ENCODE measurements at regions not wholly inside any gene's neighbourhood (a gene's known extent, or its start where the extent isn't known, plus 50 kb on each side); places are given as distances from the start of the nearest gene placed in this dataset.
"Not testable (repeated sequence)": the region's sequence is repeated elsewhere in the genome, so short reads cannot be mapped to it uniquely, and the experiment has no call there.

DNA sequence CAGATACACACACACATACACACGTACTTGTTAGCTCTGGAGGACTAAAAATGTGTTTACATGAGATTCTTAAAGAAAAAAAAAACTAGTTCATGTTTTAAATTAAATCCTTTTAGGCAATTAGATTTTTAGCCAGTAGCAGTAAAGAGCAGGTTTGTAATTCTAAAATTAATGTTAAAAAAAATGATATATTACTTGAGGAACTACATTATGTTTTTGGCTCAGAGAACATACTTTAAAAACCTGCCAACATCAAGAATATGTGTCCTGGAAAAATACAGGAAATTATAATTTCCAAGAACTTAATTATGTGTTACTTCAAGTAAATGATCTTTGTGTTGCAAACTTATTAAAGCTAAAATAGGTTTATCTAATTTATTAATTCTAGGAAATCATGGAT, 594.3 kb upstream of the PCDH7 start:
- Histone ChIP-seq H3K27ac (no peak overlapping the region), H3K4me1 (no peaks in the 10 kb centered on the region), H3K4me3 (no peak overlapping the region), H3K36me3 (no peaks in the 10 kb centered on the region), H3K27me3 (no peaks in the 10 kb centered on the region), H3K9me3 (no peaks in the 10 kb centered on the region)
- intact Hi-C loops (cut with DNase I) = no loop called here
- DNase-seq (ENCODE audit: extremely low spot score in 2 of 2) = no peak
- TF ChIP-seq, protein P1, sequence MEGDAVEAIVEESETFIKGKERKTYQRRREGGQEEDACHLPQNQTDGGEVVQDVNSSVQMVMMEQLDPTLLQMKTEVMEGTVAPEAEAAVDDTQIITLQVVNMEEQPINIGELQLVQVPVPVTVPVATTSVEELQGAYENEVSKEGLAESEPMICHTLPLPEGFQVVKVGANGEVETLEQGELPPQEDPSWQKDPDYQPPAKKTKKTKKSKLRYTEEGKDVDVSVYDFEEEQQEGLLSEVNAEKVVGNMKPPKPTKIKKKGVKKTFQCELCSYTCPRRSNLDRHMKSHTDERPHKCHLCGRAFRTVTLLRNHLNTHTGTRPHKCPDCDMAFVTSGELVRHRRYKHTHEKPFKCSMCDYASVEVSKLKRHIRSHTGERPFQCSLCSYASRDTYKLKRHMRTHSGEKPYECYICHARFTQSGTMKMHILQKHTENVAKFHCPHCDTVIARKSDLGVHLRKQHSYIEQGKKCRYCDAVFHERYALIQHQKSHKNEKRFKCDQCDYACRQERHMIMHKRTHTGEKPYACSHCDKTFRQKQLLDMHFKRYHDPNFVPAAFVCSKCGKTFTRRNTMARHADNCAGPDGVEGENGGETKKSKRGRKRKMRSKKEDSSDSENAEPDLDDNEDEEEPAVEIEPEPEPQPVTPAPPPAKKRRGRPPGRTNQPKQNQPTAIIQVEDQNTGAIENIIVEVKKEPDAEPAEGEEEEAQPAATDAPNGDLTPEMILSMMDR (IDR thresholded peaks at IDR 0.05) = no peak
- TF ChIP-seq POLR2AphosphoS5 (IDR thresholded peaks at IDR 0.05; ENCODE audit: insufficient read depth in 1 of 2, low read depth in 1 of 2) (no peak), POLR2A (IDR thresholded peaks at IDR 0.05) (no peak)

DNA sequence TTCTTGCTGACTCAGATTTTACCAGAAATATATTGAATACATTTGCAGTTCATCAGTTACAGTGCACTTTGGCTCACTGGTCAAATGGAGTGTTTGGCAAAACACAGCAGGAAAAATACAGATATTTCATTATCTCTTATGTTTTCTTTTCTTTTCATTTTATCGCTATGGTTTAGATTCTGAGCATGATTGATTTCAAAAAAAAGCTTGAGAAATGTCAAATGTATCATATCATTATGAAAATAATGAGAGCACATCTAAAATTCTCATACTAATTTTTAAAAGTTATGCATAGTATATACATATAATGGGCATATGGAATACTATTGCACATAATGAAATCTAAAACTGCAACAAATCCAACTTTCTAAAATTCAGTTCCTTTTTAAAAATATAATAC, 593.8 kb upstream of the PCDH7 start:
- DNase-seq (ENCODE audit: extremely low spot score in 2 of 2) = no peak
- H3K4me1 ChIP-seq = no peaks in the 10 kb centered on the region
- intact Hi-C loops (cut with DNase I) = no loop called here
- no peak overlapping the region for H3K27ac ChIP-seq
- H3K36me3 ChIP-seq = no peaks in the 10 kb centered on the region
- no peaks in the 10 kb centered on the region for H3K27me3 ChIP-seq
- no peaks in the 10 kb centered on the region for H3K9me3 ChIP-seq
- TF ChIP-seq, protein P1 (IDR thresholded peaks at IDR 0.05) = no peak
- TF ChIP-seq POLR2AphosphoS5 (IDR thresholded peaks at IDR 0.05; ENCODE audit: insufficient read depth in 1 of 2, low read depth in 1 of 2) (no peak), POLR2A (IDR thresholded peaks at IDR 0.05) (no peak)
- no peak overlapping the region for H3K4me3 ChIP-seq

DNA sequence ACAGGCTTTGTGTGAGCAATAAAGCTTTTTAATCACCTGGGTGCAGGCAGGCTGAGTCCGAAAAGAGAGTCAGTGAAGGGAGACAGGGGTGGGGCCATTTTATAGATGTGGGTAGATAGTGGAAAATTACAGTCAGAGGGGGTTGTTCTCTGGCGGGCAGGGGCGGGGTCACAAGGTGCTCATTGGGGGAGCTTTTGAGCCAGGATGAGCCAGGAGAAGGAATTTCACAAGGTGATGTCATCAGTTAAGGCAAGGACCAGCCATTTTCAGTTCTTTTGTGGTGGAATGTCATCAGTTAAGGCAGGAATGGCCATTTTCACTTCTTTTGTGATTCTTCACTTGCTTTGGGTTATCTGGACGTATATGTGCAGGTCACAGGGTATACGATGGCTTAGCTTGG, 571.3 kb upstream of the PCDH7 start:
- H3K4me3 ChIP-seq; intact Hi-C loops (cut with DNase I); H3K27me3 ChIP-seq; H3K27ac ChIP-seq; H3K4me1 ChIP-seq; H3K9me3 ChIP-seq; DNase-seq (ENCODE audit: extremely low spot score in 2 of 2); H3K36me3 ChIP-seq: not testable (repeated sequence)

DNA sequence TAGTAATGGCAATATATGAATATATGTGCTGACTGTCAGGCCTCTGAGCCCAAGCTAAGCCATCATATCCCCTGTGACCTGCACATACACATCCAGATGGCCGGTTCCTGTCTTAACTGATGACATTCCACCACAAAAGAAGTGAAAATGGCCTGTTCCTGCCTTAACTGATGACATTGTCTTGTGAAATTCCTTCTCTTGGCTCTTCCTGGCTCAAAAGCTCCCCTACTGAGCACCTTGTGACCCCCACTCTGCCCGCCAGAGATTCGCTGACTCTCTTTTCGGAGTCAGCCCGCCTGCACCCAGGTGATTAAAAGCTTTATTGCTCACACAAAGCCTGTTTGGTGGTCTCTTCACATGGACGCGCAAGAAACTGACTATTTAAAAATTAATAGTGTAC, 570.6 kb upstream of the PCDH7 start:
- H3K9me3 ChIP-seq; intact Hi-C loops (cut with DNase I); H3K27ac ChIP-seq; H3K36me3 ChIP-seq; H3K4me3 ChIP-seq; H3K27me3 ChIP-seq; H3K4me1 ChIP-seq; DNase-seq (ENCODE audit: extremely low spot score in 2 of 2): not testable (repeated sequence)

DNA sequence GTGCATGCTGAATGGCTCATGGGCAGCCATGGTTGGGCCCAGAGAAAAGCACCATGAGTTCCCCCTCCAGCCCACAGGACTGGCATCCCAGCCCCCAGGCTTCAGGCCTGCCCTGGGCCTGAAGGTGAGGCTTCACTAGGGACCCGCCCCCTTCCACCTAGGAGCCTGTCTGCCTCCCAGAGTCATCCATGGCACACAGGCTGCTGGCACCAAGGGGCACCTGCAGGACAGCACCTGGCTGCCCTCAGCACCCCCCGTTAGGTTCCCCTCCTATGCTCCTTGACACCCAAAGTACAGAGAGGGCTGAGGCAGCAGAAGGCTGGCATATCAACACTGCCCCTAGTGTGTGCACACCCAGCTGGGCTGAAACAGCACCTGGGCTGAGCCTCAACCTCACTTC, 566.7 kb upstream of the PCDH7 start:
- H3K4me1 ChIP-seq = no peaks in the 10 kb centered on the region
- no peak for DNase-seq (ENCODE audit: extremely low spot score in 2 of 2)
- no peak overlapping the region for H3K4me3 ChIP-seq
- H3K27me3 ChIP-seq = no peaks in the 10 kb centered on the region
- H3K36me3 ChIP-seq = no peaks in the 10 kb centered on the region
- no peaks in the 10 kb centered on the region for H3K9me3 ChIP-seq
- intact Hi-C loops (cut with DNase I) = no loop called here
- TF ChIP-seq POLR2A (IDR thresholded peaks at IDR 0.05) = no peak
- TF ChIP-seq, protein P1 (IDR thresholded peaks at IDR 0.05) = no peak
- TF ChIP-seq POLR2AphosphoS5 (IDR thresholded peaks at IDR 0.05; ENCODE audit: insufficient read depth in 1 of 2, low read depth in 1 of 2) = no peak
- no peak overlapping the region for H3K27ac ChIP-seq

- no peak overlapping the region for H3K4me3 ChIP-seq
- DNase-seq (ENCODE audit: extremely low spot score in 2 of 2) = no peak
- intact Hi-C loops (cut with DNase I) = no loop called here
- no peaks in the 10 kb centered on the region for H3K4me1 ChIP-seq
- no peak overlapping the region for H3K27ac ChIP-seq
- no peak for TF ChIP-seq POLR2A (IDR thresholded peaks at IDR 0.05)
- no peak for TF ChIP-seq POLR2AphosphoS5 (IDR thresholded peaks at IDR 0.05; ENCODE audit: insufficient read depth in 1 of 2, low read depth in 1 of 2)
- TF ChIP-seq, protein P1 (IDR thresholded peaks at IDR 0.05) = no peak
- no peaks in the 10 kb centered on the region for H3K36me3 ChIP-seq
- no peaks in the 10 kb centered on the region for H3K27me3 ChIP-seq
- no peaks in the 10 kb centered on the region for H3K9me3 ChIP-seq
Observed at GRCh38 chr4:30160140-30160539, 560.0 kb upstream of the PCDH7 start.

All from vagina (tissue), 2 donors.